GM21390 (cell line): ENCODE measurements at regions not wholly inside any gene's neighbourhood (a gene's known extent, or its start where the extent isn't known, plus 50 kb on each side); places are given as distances from the start of the nearest gene placed in this dataset.
"Not testable (repeated sequence)": the region's sequence is repeated elsewhere in the genome, so short reads cannot be mapped to it uniquely, and the experiment has no call there.

Source experiments
- ATAC-seq: cut with Tn5 transposase; IDR thresholded peaks from one replicate; pipeline ENCODE4 v1.9.1; 2021; ENCODE audit not compliant: unreplicated experiment

DNA sequence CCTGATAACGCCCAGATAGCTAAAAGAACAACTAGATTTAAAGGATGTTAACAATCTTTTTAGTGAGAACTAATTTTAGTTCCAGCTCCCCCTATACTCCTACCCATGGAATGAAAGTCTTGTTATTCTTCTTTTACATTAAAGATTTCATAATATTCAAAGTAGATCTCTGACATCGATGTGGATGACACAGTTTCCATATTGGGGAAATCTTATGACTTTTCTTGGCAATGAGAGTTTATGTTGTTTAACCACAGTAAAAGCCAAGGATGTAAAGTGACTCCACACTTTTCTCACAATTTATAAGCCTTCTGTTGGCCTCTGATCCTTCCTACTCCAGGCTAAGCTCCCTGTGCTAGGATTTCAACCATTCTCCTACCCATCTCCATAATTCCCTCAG, 332.6 kb upstream of the KCNMB2 start:
- no peak for ATAC-seq

- no peak for ATAC-seq
Measured at GRCh38 chr3:178205740-178206139, 330.5 kb upstream of the KCNMB2 start.

GRCh38 chr3:178206521-178206920, 329.7 kb upstream of the KCNMB2 start:
- ATAC-seq: no peak

DNA sequence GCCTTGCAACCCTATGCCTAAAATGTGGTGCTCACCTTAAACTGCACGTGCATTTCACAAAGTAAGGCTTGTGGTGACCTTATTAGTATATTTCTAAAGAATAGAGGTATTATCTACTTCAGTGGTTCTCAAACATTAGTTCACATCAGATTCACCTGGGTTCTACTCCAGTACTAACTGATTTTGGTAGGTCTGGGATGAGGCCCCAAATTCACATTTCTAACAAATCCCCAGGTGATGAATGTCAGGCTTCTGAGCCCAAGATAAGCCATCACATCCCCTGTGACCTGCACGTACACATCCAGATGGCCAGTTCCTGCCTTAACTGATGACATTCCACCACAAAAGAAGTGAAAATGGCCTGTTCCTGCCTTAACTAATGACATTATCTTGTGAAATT, 329.1 kb upstream of the KCNMB2 start:
- ATAC-seq: not testable (repeated sequence)

DNA sequence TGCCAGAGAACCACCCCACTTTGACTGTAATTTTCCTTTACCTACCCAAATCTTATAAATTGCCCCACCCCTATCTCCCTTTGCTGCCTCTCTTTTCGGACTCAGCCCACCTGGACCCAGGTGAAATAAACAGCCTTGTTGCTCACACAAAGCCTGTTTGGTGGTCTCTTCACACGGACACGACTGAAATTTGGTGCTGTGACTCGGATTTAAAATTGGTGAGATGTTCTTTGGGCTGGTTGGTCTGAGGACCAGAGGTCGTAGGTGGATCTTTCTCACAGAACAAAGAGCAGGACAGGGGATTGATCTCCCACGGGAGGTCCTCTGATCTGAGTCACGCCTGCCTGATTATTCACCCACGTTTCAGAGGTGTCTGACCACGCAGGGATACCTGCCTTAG, 328.6 kb upstream of the KCNMB2 start:
- not testable (repeated sequence) for ATAC-seq

DNA sequence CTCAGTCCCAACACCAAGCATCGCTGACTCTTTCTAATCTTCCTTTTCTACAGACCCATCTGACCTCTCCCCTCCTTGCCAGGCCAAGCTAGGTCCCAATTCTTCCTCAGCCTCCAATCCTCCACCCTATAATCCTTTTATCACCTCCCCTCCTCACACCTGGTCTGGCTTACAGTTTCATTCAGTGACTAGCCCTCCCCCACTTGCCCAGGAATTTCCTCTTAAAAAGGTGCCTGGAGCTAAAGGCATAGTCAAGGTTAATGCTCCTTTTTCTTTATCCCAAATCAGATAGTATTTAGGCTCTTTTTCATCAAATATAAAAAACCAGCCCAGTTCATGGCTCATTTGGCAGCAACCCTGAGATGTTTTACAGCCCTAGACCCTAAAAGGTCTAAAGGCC, 327.1 kb upstream of the KCNMB2 start:
- not testable (repeated sequence) for ATAC-seq

DNA sequence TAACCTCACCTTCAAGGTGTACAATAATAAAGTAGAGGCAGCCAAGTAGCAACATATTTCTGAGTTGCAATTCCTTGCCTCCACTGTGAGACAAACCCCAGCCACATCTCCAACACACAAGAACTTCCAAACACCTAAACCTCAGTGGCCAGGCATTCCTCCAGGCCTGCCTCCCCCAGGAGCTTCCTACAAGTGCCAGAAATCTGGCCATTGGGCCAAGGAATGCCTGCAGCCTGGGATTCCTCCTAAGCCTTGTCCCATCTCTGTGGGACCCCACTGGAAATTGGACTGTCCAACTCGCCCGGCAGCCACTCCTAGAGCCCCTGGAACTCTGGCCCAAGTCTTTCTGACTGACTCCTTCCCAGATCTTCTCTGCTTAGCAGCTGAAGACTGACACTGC, 326.6 kb upstream of the KCNMB2 start:
- not testable (repeated sequence) for ATAC-seq

- ATAC-seq: not testable (repeated sequence)
Measured at GRCh38 chr3:178211086-178211485, 325.1 kb upstream of the KCNMB2 start.

DNA sequence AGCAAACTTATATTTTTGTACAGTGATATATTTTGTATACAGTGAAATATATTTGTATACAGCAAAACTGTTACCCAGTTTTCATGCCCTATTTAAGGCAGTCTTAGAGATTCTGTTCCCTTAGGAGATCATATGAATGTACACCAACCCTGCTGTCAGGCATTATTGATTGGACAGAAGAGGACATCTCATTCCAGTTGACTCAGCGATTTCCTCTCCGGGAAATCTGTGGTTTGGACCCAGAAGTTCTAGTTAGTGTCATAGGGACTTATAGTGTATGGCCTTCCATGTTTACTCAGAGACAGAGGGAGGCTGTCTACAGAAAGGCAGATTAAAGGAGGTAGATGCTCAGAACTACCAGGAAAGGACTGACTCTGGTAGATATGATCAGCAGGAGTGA, 318.8 kb upstream of the KCNMB2 start:
- ATAC-seq: no peak

DNA sequence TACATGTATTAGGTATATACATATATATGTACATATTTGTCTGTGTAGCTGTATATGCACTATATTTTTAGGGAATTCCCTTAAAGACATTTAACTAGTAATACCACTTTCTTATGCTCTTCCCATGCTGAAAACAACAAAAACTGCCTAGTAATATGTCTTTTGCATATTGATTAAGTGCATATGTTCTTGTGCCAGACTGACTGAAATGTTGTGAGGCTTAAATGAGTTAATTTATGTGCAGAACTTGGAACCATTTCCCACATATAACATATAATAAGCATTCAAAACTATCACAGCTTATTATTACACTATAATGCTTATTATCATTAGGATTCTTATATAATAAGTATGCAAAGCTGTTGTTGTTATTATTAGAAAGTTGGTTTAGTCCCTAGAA, 318.0 kb upstream of the KCNMB2 start:
- ATAC-seq: no peak

GRCh38 chr3:178219661-178220060, 316.6 kb upstream of the KCNMB2 start:
- not testable (repeated sequence) for ATAC-seq

GRCh38 chr3:178223876-178224275, 312.4 kb upstream of the KCNMB2 start:
- no peak for ATAC-seq

GRCh38 chr3:178226094-178226493, 310.1 kb upstream of the KCNMB2 start:
- no peak for ATAC-seq

DNA sequence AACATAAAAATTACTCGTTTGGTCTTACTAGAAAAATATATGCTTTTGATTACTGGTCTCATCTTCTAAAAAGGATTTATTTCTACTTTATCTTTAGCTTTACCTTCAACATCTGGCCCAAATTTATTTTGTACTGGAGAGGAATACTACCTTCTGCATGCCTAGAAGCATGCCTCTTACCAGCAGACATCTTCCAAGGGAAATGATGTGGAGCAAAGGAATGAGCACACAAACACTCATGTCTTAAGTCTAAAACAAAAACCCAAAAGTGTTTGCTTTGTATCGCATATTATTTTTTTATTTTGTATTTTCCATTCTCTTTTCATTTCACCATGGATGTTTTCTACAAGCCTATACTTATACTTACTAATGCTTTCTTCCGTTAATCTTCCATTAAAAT, 304.6 kb upstream of the KCNMB2 start:
- no peak for ATAC-seq

DNA sequence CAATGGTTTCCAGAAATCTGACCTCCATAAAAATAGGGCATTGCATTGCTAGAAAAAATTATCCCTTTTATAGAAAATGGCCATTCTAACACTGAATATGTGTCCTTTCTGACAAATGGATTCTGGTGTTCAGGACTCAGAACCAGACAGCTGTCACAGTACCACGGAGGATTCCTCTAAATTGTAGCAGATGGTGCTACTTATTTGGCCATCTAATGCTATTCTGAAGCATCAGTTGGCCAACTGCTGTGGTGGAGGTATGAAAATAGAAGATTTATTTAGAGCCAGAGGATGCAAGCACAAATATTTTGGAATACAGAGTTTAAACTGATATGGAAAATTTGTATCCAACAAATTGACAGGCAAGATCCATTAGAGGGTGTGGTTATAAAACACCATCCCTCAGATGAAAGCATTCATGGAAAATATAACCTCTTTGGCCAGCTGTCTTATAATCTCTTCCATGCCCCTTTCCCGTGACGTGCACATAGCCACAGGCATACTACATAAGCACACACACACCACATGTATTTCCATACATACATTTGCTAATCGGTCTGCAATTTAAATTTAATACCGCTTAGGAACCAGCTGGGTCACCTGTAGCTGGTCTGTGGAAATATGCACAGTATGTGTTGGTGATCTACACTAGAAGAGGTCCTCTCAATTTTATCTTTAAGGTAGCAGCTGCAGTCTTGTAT, 302.7 kb upstream of the KCNMB2 start:
- no peak for ATAC-seq

DNA sequence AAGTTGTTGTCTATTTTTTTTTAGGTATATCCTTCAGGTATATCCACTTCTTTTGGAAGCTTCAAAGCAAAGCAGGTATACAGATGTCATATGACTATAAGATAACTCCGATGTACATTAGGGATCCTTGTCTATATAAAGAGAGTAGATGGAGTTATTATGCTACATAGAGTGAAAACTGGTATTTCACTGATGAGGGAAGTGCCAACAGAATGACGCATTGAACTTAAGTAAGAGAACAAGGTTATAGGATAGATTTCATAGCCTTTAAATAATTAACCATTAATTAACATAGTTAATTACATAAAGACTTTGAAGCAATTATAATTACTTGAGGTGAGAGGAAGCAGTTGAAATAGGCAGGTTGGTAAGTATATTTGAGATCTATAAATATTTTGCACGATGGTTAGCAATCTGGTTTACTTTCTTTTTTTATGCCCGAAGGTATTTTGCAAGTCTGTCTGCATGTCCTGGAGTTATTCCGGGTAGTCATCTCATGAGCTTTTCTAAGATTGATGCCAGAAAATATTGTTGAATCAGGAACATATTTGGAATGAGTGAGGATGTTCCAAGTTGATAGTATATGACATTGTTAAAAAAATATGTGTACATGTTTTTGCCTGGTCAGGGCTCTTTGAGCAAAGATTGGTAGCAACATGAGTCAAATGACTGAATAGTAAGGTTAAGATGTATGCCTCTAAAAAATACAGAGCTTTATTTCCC, 299.5 kb upstream of the KCNMB2 start:
- ATAC-seq: no peak

- no peak for ATAC-seq
Measured at GRCh38 chr3:178238179-178238578, 298.1 kb upstream of the KCNMB2 start.

DNA sequence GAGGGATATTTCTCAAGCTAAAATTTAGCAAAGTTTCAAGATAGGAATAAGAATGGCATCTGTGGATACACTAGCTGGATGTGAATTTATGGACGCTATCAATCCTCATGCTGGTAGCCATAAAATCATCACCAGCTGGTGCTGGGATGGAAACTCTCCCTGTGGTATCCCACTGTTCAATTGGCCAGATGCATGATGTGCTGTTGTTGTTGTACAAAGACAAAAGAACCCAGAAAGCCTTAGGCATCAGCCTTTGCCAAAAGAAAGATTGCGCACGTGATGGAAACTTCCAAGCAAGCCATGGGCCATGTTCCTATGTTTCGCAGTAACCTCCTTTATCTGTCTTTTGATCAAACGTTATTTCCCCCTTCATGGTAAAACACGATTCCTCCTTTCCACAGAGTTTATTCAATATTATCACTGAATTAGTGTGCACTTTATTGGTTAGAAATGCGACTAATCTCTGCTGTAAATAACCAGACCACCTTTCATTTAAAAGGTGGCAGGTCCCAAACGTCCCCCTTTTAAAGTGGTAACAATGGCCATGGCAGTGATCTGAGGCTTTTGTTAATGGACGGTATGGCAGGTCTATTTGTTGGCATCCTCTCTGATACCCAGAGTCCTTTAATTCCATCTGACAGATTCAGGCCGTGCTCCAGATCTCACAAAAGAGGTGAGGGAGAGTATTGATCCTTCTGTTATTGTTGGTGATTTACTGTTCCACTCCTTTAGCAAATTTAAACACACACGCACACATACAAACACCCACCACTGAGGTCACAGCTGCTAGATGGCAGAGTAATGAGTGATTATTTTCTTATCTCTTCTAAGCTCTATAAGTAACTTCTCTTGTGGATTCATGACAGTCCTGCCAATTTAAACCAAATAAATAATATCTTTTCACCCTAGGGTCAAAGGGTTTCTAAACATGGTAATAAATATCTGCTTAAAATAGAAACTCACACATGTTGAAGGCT, 291.2 kb upstream of the KCNMB2 start:
- no peak for ATAC-seq

- ATAC-seq: no peak
Measured at GRCh38 chr3:178246004-178246403, 290.2 kb upstream of the KCNMB2 start.

DNA sequence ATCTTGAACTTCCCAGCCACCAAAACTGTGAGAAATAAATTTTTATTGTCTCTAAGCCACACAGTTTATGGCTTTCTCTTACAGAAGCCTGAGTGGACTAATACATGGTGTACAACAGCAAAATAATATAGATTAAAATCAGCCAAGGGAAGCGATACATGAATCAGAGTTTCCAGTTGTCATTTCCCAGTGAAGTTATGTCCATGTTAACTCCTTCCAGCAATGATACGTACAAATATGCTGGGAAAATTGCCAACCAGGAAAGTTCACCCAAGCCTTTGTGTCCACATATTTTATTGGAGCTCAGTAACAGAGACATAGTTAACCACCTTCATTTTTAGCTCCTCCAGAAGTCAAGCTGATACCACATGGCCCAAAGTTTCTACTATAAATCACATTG, 280.9 kb upstream of the KCNMB2 start:
- ATAC-seq: no peak

DNA sequence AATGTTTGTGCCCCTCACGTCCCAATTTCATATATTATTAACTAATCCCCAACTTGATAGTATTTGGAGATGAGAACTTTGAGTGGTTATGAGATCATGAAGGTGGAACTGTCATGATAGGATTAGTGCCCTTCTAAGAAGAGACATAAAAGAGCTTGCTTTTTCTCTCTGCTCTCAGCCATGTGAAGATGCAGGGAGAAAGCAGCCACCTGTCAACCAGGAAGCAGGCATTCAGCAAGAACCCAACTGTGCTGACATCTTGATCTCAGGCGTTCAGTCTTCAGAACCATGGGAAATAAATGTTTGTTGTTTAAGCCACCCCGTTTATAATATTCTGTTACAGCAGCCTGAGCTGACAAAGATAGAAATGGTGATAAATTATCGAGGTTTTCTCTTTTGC, 278.7 kb upstream of the KCNMB2 start:
- no peak for ATAC-seq

- ATAC-seq: no peak
Measured at GRCh38 chr3:178258121-178258520, 278.1 kb upstream of the KCNMB2 start.
